A673 (cell line): ENCODE measurements at regions not wholly inside any gene's neighbourhood (a gene's known extent, or its start where the extent isn't known, plus 50 kb on each side); places are given as distances from the start of the nearest gene placed in this dataset.

Experiments
- BruUV-seq: library from RNA; stranded (reverse); fragments of 400-500 nt; replicated peaks from 2 replicates; lab custom pipeline; 2021; lab: Mats Ljungman, UMichigan
- CTCF ChIA-PET: fragments of 300-600 bp; sonication (Branson Sonifier 250); formaldehyde crosslinking; loops from one replicate; lab custom pipeline; 2022; ENCODE audit warnings: antibody characterized with exemption; lab: Charles Lee
- POLR2A ChIA-PET: fragments of 300-600 bp; sonication (Branson Sonifier 250); formaldehyde crosslinking; loops from one replicate; lab custom pipeline; 2022; ENCODE audit warnings: antibody characterized with exemption; ENCODE audit not compliant: low non-redundant PET; lab: Charles Lee
- DNase-seq: peaks from one replicate; pipeline ENCODE4 v3.0.0-alpha.2; 2015; ENCODE audit warnings: low spot score
- H3K27ac ChIP-seq: fragments of 200-600 bp; sonication (generic); 2 replicates; pipeline ENCODE4 v1.5.1; 2016; ENCODE audit warnings: mixed run types, low read depth, mild to moderate bottlenecking, mixed read lengths, antibody characterized with exemption, low read length; ENCODE audit not compliant: poor library complexity, severe bottlenecking
- H3K27me3 ChIP-seq: fragments of 200-600 bp; sonication (generic); replicated peaks from 2 replicates; pipeline ENCODE4 v1.6.1; 2017; ENCODE audit warnings: mixed run types, low read depth, mild to moderate bottlenecking, mixed read lengths, antibody characterized with exemption, low read length; ENCODE audit not compliant: insufficient read depth, poor library complexity
- H3K36me3 ChIP-seq: fragments of 200-600 bp; sonication (generic); 2 replicates; pipeline ENCODE4 v1.6.1; 2016; ENCODE audit warnings: mixed run types, mild to moderate bottlenecking, mixed read lengths, antibody characterized with exemption, low read length; ENCODE audit not compliant: insufficient read depth, poor library complexity, severe bottlenecking
- H3K4me1 ChIP-seq: fragments of 200-600 bp; sonication (generic); 2 replicates; pipeline ENCODE4 v1.6.1; 2017; ENCODE audit warnings: mixed run types, mild to moderate bottlenecking, mixed read lengths, antibody characterized with exemption, low read length; ENCODE audit not compliant: insufficient read depth, poor library complexity, severe bottlenecking
- H3K4me3 ChIP-seq: fragments of 200-600 bp; sonication (generic); 2 replicates; pipeline ENCODE4 v1.5.1; 2016; ENCODE audit warnings: low read depth, mixed run types, mild to moderate bottlenecking, mixed read lengths, low read length; ENCODE audit not compliant: poor library complexity, severe bottlenecking
- H3K9me3 ChIP-seq: fragments of 200-600 bp; sonication (generic); 2 replicates; pipeline ENCODE4 v1.6.1; 2016; ENCODE audit warnings: mixed run types, low read depth, mild to moderate bottlenecking, mixed read lengths, antibody characterized with exemption, low read length; ENCODE audit not compliant: poor library complexity, severe bottlenecking
- CTCF ChIP-seq: fragments of 300-800, 200-600 bp; sonication (generic); conservative IDR thresholded peaks from 2 replicates; pipeline ENCODE4 v1.5.1; 2017; ENCODE audit warnings: low read depth, mild to moderate bottlenecking, antibody characterized with exemption, low read length, moderate library complexity, mixed read lengths
- EZH2 ChIP-seq: fragments of 200-600 bp; sonication (generic); IDR thresholded peaks from 2 replicates; pipeline ENCODE4 v1.6.1; 2017; ENCODE audit warnings: borderline replicate concordance, low read depth, mild to moderate bottlenecking, mixed read lengths, antibody characterized with exemption, low read length; ENCODE audit not compliant: poor library complexity, severe bottlenecking
- intact Hi-C: fragments of 100-400 bp; cut with micrococcal nuclease; formaldehyde crosslinking; loops from one replicate; pipeline ENCODE4 v1.10.0; 2022; ENCODE audit not compliant: unreplicated experiment

GRCh38 chr20:24827603-24828295 lies 121.3 kb upstream of the CST7 start:
- POLR2A ChIA-PET: no interaction called here
- Histone ChIP-seq H3K27ac (no peak overlapping the region), H3K36me3 (no peaks in the 10 kb centered on the region), H3K27me3 (no peaks in the 10 kb centered on the region), H3K4me3 (no peak overlapping the region), H3K9me3 (no peaks in the 10 kb centered on the region), H3K4me1 (no peaks in the 10 kb centered on the region)
- no peak for DNase-seq
- CTCF ChIA-PET: no interaction called here
- no TSS peak for BruUV-seq
- intact Hi-C loops: no loop called here
- TF ChIP-seq EZH2 (no peak), CTCF (no peak)

- H3K9me3 ChIP-seq: no peaks in the 10 kb centered on the region
- TF ChIP-seq EZH2: no peak
- TF ChIP-seq CTCF: no peak
- DNase-seq: no peak
- H3K27me3 ChIP-seq: no peaks in the 10 kb centered on the region
- intact Hi-C loops: no loop called here
- no TSS peak for BruUV-seq
- H3K4me1 ChIP-seq: no peaks in the 10 kb centered on the region
- H3K27ac ChIP-seq: no peak overlapping the region
- H3K4me3 ChIP-seq: no peak overlapping the region
- ChIA-PET CTCF (no interaction called here), POLR2A (no interaction called here)
- no peaks in the 10 kb centered on the region for H3K36me3 ChIP-seq
Observed at GRCh38 chr20:24828992-24829648, 119.9 kb upstream of the CST7 start.

- CTCF ChIA-PET: no interaction called here
- no TSS peak for BruUV-seq
- intact Hi-C loops: no loop called here
- H3K9me3 ChIP-seq: no peaks in the 10 kb centered on the region
- no peak overlapping the region for H3K27ac ChIP-seq
- no peaks in the 10 kb centered on the region for H3K4me1 ChIP-seq
- no peak overlapping the region for H3K4me3 ChIP-seq
- H3K36me3 ChIP-seq: no peaks in the 10 kb centered on the region
- H3K27me3 ChIP-seq: no peaks in the 10 kb centered on the region
- POLR2A ChIA-PET: no interaction called here
- DNase-seq: no peak
- TF ChIP-seq CTCF (no peak), EZH2 (no peak)
Observed at GRCh38 chr20:24829649-24830370, 119.3 kb upstream of the CST7 start.
